OCI-LY1 (cell line): ENCODE measurements at regions not wholly inside any gene's neighbourhood (a gene's known extent, or its start where the extent isn't known, plus 50 kb on each side); places are given as distances from the start of the nearest gene placed in this dataset.

ENCODE experiments used
- CTCF ChIP-seq: fragments of 200-600 bp; sonication (generic), shearing (Covaris generic); IDR thresholded peaks from 2 replicates; pipeline ENCODE4 v1.5.1; 2017; ENCODE audit warnings: mild to moderate bottlenecking, antibody characterized with exemption, low read length, moderate library complexity, mixed read lengths
- EZH2 ChIP-seq: fragments of 200-600 bp; sonication (generic), shearing (Covaris generic); IDR thresholded peaks from 2 replicates; pipeline ENCODE4 v1.8.0; 2017; ENCODE audit warnings: borderline replicate concordance, mixed run types, mild to moderate bottlenecking, antibody characterized with exemption, low read length, moderate library complexity, mixed read lengths

DNA sequence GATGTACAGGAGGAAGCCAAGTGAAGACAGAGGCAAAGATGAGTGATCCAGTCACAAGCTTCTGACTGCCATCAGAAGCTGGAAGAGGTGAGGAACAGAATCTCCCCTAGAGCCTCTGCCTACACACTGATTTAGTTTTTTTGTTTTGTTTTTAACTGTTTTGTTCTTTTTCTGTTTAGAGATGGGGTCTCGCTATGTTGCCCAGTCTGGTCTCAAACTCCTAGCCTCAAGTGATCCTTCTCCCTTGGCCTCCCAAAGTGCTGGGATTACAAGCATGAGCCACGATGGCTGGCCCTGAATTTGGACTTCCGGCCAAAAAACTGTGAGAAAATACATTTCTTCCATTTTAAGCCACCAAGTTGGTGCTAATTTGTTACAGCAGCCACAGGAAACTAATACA, 204.7 kb upstream of the ZNF608 start:
- TF ChIP-seq CTCF (no peak), EZH2 (no peak)
